LNCAP (cell line): ENCODE measurements at regions not wholly inside any gene's neighbourhood (a gene's known extent, or its start where the extent isn't known, plus 50 kb on each side); places are given as distances from the start of the nearest gene placed in this dataset.

Experiments
- TF ChIP-seq, protein P1 (sequence below): fragments of 450-650 bp; IDR thresholded peaks from 2 replicates; pipeline ENCODE4 v1.5.1; 2017; ENCODE audit warnings: mild to moderate bottlenecking

DNA sequence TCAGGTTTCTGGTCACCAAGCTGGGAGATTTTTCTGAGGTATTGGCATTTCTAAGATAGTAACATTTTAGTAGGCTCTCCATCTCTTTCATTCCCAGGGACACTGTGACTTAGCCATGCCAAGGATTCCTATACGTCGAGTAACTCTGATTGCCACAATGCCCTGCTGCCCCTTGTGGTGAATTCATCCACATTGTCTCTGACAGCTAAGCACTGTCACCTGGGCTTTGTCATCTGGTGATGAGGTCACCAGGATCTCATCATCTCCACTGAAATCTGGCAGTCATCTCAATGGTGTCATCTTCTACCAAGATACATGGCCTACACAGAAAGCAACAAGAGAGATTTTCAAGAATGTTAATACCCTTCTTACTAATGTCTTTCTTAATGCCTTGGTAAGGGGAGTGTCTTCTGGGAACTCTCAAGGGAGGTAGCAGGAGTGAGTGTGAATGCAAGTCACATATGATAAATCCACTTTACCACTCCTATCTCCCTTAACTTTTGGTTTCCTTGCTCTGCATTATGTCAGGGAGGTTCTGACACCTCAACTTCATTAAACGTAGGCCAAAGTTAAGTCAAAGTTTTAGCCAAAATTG is 246.7 kb downstream of the CD109 start:
- TF ChIP-seq, protein P1, sequence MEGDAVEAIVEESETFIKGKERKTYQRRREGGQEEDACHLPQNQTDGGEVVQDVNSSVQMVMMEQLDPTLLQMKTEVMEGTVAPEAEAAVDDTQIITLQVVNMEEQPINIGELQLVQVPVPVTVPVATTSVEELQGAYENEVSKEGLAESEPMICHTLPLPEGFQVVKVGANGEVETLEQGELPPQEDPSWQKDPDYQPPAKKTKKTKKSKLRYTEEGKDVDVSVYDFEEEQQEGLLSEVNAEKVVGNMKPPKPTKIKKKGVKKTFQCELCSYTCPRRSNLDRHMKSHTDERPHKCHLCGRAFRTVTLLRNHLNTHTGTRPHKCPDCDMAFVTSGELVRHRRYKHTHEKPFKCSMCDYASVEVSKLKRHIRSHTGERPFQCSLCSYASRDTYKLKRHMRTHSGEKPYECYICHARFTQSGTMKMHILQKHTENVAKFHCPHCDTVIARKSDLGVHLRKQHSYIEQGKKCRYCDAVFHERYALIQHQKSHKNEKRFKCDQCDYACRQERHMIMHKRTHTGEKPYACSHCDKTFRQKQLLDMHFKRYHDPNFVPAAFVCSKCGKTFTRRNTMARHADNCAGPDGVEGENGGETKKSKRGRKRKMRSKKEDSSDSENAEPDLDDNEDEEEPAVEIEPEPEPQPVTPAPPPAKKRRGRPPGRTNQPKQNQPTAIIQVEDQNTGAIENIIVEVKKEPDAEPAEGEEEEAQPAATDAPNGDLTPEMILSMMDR: peak; percentile 14; the same call in 1 of the 2 replicates

DNA sequence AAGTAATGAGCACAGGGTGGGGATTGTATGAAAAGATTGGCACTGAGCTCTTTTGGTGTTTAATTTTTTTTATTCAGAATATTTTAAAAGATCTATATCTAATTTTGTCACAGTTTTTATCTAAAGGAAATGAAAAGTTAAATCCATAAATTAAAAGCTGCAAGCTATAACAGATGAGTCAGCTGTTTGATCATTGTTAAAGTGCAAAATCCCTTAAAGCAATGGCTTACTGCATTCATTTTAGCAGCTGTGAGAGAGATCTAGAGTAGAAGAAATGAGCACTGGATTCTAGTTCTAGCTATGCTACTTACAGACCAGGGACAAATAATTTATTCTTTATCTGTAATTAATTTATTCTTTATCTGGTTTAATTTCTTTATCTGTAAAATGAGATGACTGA is 245.9 kb downstream of the CD109 start:
- TF ChIP-seq, protein P1: no peak

DNA sequence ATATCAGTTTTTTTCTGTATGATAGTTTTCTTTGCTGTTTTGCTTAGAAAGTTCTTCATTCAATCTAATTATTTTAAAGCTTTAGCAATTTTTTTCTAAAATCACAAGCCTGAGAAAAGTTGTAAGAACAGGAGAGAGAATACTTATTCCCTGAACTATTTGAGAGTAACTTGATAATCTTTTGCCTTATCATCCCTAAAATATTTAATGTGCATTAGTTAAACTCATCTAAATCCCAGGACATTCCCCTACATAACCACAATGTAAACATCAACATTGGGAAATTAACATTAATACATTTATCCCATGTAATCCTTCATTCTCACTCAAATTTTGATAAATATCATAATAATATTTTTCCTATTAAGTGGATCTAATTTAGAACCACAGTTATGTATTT is 241.8 kb downstream of the CD109 start:
- TF ChIP-seq, protein P1: no peak

DNA sequence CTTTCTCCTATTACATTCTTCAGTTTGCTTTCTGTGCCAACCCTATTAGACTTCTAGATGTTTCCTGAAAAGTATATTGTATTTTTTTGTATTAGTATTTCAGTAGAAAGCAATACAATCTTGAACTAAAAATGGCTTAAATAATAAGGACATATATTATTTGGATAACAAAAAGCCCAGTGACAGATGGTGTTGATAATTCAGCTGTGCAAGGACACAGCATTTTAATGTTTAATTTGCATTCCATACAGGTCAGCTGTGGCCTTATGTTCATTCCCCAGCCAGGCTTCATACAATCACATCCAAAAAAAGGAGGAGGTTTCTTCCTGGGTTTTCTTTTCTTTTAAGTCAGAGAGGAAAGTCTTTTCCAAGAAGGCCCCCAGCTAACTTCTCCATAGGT is 236.9 kb downstream of the CD109 start:
- TF ChIP-seq, protein P1: no peak

DNA sequence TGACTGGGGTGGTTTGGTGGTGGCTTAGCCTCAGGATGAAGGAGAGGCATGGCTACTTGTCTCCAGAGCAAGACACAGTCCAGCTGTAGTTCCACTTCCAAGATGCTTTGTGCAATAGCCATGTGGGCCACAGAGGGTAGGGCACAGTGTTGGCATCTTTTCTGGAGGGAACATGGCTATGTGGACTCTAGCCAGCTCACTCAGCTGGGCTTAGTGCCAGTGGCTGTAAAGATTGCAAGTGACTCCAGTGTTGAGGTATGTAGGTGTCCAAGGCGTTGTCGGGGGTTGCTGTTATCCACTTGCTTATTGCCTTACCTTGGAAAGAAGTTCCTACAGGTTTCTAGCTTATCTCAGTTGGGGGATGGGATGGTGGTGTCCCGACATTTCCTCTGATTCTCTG is 233.4 kb downstream of the CD109 start:
- TF ChIP-seq, protein P1: no peak

DNA sequence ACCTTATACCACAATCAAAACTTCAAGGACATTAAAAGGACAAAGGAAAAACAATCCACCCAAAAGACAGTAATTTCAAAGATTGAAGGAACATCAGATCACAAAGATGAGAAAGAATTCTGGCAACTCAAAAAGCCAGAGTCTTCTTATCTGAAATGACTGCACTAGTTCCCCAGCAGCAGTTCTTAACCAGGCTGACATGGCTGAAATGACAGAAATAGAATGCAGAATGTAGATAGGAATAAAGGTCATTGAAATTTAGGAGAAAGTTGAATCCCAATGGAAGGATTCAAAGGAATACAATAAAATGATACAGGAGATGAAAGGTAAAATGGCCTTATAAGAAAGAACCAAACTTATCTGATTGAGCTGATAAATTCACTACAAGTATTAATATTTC is 231.4 kb downstream of the CD109 start:
- TF ChIP-seq, protein P1: no peak

DNA sequence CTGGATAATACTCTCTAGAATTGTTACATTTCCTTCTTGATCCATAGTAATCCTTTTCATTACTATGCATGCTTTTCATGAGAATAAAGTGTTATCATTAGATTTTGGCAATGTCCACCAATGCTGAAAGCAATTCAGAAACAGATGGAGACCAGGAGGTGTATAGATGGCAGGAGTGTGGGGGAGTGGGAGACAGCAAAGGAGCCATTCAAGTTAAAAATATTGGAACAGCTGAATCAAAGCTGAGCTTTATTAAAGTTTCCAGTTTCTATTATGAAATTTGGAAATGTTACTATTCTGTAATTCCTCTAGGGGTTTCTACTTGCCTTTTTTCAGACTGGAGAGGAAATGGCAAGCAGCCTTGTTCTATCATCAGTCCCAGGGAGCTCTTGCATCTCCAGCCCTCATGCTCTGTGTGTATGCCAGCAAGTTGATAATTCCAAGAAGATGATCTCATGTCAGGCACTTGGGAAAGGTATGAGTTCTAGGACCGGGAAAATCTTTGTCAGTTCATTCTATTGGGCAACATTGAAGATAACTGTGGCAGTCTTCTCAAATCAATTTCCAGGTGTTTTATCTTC is 228.0 kb downstream of the CD109 start:
- TF ChIP-seq, protein P1: no peak

DNA sequence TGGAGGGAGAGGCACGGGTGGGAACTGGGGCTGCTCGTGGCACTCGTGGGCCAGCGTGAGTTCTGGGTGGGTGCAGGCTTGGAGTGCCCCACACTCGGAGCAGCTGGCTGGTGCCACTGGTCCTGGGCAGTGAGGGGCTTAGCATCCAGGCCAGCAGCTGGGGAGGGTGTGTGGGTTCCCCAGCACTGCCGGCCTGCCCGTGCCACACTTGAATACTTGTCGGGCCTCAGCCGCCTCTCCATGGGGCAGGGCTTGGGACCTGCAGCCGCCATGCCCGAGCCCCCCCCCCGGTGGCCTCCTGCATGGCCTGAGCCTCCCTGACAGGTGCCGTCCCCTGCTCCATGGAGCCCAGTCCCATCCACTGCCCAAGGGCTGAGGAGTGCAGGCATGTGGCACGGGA is 207.2 kb downstream of the CD109 start:
- TF ChIP-seq, protein P1: no peak
